HG03460 (cell line): ENCODE measurements at regions not wholly inside any gene's neighbourhood (a gene's known extent, or its start where the extent isn't known, plus 50 kb on each side); places are given as distances from the start of the nearest gene placed in this dataset.

Experiments used
- ATAC-seq: cut with Tn5 transposase; IDR thresholded peaks from one replicate; pipeline ENCODE4 v1.9.1; 2021; ENCODE audit not compliant: unreplicated experiment

GRCh38 chr2:128399690-128400291 lies 81.1 kb upstream of the HS6ST1 start:
- ATAC-seq, result no peak

- no peak for ATAC-seq
Measured at GRCh38 chr2:128401680-128402079, 83.0 kb upstream of the HS6ST1 start.

DNA sequence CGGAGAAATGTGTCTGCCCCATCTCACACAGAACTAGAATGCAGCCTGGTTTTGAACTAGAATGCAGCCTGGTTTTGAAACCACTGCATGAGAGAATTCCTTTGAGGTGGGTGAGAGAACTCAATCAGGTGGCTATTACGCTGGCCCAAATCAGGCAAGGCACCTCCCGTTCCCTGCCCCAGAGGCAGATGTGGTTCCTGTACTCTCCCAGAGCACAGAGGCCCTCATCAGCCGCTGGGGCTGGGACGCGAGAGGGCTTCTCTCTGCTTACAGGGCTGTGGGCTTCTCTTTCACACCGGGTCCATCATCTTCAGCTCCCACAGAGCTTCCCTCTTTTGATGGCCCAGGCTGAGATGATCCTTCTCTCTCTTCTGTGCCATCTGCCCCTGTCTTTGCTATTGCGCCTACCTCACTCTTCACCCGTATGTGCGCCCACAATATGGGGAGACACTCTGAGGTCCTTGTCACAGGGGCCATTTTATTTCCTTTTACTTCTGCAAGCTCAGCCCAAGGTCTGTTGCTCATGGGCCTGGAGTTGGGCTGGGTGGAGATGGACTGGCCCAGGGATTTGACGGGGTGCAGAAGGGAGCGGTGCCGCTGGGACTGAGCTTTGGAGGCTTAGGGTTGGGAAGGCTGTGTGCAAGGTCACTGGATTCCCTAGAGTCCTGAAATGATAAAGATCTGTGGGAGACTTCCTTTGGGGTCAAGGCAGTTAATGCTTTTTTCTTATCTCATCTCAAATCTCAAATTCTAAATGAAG lies 84.4 kb upstream of the HS6ST1 start:
- no peak for ATAC-seq

DNA sequence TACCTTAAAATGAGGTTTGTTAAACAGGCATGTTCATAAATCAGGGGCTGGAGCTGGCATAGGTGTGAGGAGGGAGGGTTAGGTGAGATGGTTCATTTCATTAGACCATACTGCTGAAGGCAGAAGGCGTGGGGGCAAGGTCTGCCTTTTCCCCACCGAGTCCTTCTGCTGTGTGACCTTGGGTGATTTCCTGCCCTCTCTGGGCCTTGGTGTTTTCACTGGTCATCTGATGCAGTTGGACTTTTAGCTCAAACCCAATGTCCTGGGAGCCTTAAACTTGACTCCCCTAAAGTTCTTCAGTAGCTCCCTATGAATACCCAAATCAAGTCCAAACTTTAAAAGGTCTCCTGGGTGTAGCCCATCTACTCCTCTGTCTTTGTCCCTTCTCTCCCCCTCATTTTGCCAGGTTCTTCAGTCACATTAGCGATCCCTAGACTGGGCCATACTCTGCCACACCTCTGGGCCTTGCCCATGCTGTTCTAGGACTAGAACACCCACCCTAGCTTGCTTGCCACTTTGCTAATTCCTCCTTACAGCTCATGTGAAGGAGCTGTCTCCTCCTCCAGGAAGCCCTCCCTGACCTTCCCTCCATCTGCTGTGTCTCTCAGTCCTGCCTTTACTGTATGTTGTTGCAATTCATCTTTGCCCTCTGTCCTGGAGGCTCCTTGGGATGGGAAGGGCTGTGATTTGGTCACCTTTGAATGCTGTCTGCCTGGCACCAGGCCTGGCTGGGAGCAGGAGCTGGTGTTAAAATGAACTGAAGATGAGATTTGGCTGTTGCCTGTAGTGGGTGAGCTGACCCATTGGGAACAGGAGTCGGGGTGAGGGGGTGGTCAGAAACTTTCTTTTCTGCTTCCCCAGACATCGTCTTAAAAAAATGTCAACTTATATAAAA lies 85.4 kb upstream of the HS6ST1 start:
- ATAC-seq, result no peak

- no peak for ATAC-seq
Measured at GRCh38 chr2:128404709-128405466, 86.2 kb upstream of the HS6ST1 start.

DNA sequence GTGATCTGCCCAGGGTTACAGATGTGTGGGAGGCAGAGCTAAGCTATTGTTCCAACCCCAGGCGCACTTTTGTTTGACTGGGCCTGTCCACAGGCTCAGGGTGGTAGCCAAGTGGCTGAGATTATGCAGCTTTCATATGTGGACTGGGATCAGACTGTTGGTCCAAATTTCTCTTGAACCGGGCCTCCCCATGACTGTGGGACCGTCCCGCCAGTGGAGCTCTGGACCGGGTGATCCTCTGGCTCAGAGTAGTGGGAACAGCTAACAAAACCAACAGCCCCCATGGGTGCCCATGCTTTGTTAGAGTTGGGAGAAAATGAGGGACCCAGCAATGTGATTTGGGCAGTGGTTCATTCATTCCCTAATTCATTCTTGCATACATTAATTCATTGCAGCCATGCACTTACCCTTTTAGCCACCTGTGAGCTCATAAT lies 86.8 kb upstream of the HS6ST1 start:
- ATAC-seq, result no peak

GRCh38 chr2:128405981-128406613 lies 87.4 kb upstream of the HS6ST1 start:
- no peak for ATAC-seq

DNA sequence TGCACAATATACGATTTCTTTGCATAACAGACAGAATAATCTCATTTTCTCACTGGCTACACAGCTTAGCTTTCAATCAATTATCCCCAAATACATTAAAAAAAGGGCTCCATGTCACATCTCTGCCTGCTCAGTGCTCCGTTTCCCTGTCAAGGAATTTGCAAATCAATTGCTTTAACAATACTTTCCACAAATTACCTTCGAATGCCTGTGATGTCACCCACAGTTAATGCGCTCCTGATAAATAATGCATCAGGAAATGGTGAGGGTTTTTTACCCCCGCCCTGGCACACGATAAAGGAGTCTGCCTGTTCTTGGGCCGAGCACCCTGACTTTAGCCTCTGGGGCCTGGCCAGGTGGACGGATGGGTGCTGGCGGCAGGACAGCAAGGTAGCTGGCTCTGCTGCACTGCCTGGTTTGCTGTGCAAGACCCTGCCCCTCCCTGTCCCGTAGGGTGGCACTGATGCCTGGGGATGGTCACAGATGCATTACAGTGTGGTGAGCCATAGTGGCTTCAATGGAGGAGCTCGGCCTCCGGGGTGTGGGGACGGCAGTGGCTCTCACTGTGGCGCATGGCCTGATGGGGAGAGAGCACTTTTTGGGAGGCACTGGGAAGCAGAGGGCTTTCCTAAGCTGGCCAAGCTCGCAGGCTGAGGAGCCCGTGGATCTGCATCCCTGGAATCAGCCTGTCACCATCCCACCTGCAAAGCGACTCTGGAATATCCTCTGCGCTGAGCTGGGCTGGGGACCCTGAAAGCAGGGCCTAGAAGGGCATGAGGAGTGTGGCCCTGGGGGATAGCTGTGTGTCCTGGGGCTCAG lies 88.3 kb upstream of the HS6ST1 start:
- no peak for ATAC-seq

GRCh38 chr2:128408349-128409305 lies 90.0 kb upstream of the HS6ST1 start:
- no peak for ATAC-seq

- no peak for ATAC-seq
Measured at GRCh38 chr2:128409326-128410034, 90.8 kb upstream of the HS6ST1 start.

DNA sequence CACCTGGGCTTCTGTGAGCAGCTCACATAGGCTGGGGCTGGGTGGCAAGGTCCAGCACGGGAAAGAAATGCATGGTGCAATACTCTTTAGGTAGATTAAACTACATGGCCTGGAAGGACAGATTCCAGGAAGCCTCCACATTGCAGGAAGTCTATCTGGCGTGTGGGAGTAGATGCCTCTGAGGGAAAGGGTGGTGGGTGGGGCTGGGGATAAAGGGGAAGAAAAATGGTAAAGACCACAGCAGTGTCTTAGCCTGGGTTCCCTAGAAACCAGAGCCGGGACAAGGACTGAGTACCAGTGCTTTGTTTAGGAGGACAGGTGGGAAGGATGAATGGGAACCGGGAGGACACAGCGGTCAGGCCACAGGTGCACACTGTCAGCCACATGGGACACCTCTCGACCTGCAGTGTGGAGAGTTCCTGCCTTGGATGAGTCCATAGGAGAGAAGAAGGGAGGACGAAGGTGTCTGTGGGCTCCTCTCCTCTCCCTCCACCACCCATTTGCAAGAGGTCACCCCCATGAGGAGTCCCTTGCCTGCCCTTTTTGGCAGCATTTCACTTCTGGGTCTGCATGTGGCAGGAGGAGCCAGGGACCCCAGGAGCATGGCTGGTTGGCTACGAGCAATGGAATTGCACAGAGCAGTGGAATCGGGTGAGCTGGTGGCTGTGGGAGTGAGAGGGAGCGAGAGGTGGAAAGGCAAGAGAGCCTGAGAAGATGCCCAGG lies 91.5 kb upstream of the HS6ST1 start:
- no peak for ATAC-seq

- no peak for ATAC-seq
Measured at GRCh38 chr2:128410758-128411215, 92.1 kb upstream of the HS6ST1 start.

- ATAC-seq, result no peak
Measured at GRCh38 chr2:128411431-128411830, 92.8 kb upstream of the HS6ST1 start.

DNA sequence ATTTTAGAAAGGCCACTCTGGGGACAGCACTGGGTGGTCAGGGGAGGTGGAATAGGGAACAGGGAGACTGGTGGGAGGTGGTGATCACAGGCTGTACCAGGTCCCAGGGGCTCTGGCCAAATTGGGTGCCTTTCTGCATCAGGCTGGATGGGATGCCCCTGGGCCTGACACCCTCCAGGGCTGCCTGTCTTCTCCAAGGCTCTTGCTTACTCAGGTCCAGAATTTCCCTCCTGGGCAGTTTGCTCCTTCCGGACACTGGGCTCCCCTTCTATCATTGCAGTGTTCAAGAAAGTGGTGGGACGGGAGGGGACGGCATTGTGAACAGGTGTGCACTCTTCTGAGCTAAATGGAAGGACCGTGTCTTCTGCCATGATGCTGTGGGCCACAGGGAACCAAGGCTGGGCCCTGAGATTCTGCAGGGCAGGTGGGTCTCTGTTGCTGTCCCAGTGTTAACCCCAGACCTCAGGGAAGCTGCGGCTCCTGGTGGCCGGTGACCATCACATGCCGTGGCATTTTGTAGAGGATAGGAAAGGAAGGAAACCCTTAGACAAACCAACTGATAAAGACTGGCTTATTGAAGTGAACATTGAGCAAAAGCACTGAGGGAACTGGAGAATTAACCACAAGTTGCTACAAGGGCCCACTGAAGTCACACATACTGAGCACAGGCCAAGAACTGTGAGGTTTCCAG lies 93.7 kb upstream of the HS6ST1 start:
- no peak for ATAC-seq

GRCh38 chr2:128413014-128413717 lies 94.5 kb upstream of the HS6ST1 start:
- ATAC-seq, result no peak
